DMS79 (cell line): ENCODE measurements at regions not wholly inside any gene's neighbourhood (a gene's known extent, or its start where the extent isn't known, plus 50 kb on each side); places are given as distances from the start of the nearest gene placed in this dataset.
"Not testable (repeated sequence)": the region's sequence is repeated elsewhere in the genome, so short reads cannot be mapped to it uniquely, and the experiment has no call there.

Source experiments
- DNase-seq: peaks from one replicate; lab custom pipeline; 2025; lab: John Stamatoyannopoulos, UW

- no peak for DNase-seq
These were observed 1490.0 kb upstream of the GBE1 start for GRCh38 chr3:83251490-83251889.

- no peak for DNase-seq
These were observed 1489.2 kb upstream of the GBE1 start for GRCh38 chr3:83250613-83251012.

- no peak for DNase-seq
These were observed 1487.0 kb upstream of the GBE1 start for GRCh38 chr3:83248454-83248853.

- no peak for DNase-seq
These were observed 1473.9 kb upstream of the GBE1 start for GRCh38 chr3:83235180-83235814.

- DNase-seq = no peak
These were observed 1472.3 kb upstream of the GBE1 start for GRCh38 chr3:83233715-83234114.

- DNase-seq = no peak
These were observed 1469.4 kb upstream of the GBE1 start for GRCh38 chr3:83230841-83231240.

- no peak for DNase-seq
These were observed 1468.9 kb upstream of the GBE1 start for GRCh38 chr3:83230376-83230775.

GRCh38 chr3:83226751-83227150, 1465.3 kb upstream of the GBE1 start:
- no peak for DNase-seq

- DNase-seq = no peak
These were observed 1462.8 kb upstream of the GBE1 start for GRCh38 chr3:83224101-83224868.

GRCh38 chr3:83218383-83219200, 1457.1 kb upstream of the GBE1 start:
- no peak for DNase-seq

GRCh38 chr3:83217595-83218118, 1456.2 kb upstream of the GBE1 start:
- DNase-seq = not testable (repeated sequence)

GRCh38 chr3:83216919-83217594, 1455.6 kb upstream of the GBE1 start:
- no peak for DNase-seq

GRCh38 chr3:83195243-83195642, 1433.8 kb upstream of the GBE1 start:
- no peak for DNase-seq

- no peak for DNase-seq
These were observed 1432.1 kb upstream of the GBE1 start for GRCh38 chr3:83193526-83193925.

GRCh38 chr3:83189634-83190033, 1428.2 kb upstream of the GBE1 start:
- DNase-seq = no peak

- no peak for DNase-seq
These were observed 1408.0 kb upstream of the GBE1 start for GRCh38 chr3:83169473-83169872.

GRCh38 chr3:83150896-83151295, 1389.5 kb upstream of the GBE1 start:
- no peak for DNase-seq

GRCh38 chr3:83140983-83141382, 1379.5 kb upstream of the GBE1 start:
- DNase-seq = no peak

GRCh38 chr3:83131236-83131635, 1369.8 kb upstream of the GBE1 start:
- DNase-seq = no peak

GRCh38 chr3:83122774-83123350, 1361.4 kb upstream of the GBE1 start:
- DNase-seq = no peak

- DNase-seq = no peak
These were observed 1331.8 kb upstream of the GBE1 start for GRCh38 chr3:83093222-83093572.
